Esophagus squamous epithelium (tissue), 5 donors: ENCODE measurements at regions not wholly inside any gene's neighbourhood (a gene's known extent, or its start where the extent isn't known, plus 50 kb on each side); places are given as distances from the start of the nearest gene placed in this dataset.

Experiments
- DNase-seq: peaks from one replicate; lab custom pipeline; 2025; lab: John Stamatoyannopoulos, UW
- H3K27ac ChIP-seq, 4 donors: fragments of 200-600 bp; sonication (generic); one replicate each; pipeline ENCODE4 v1.5.1; 2016 to 2019; ENCODE audit warnings: mild to moderate bottlenecking in 1 of 4
- H3K27me3 ChIP-seq, 4 donors: fragments of 200-600 bp; sonication (generic); 1 replicate in 3 of 4; 2 replicates in 1 of 4; pipeline versions ENCODE4 v1.5.1 to v1.6.0; 2017 to 2021; ENCODE audit warnings: antibody characterized with exemption in 1 of 4
- H3K36me3 ChIP-seq, 3 donors: fragments of 200-600 bp; sonication (generic); one replicate each; pipeline ENCODE4 v1.5.1; 2016 to 2019
- H3K4me1 ChIP-seq, 3 donors: fragments of 200-600 bp; sonication (generic); one replicate each; pipeline ENCODE4 v1.5.1; 2017 to 2019
- H3K4me3 ChIP-seq, 4 donors: fragments of 200-600 bp; sonication (generic); 1 replicate in 3 of 4; 2 replicates in 1 of 4; pipeline ENCODE4 v1.5.1; 2016 to 2019; ENCODE audit warnings: mild to moderate bottlenecking in 2 of 4, moderate library complexity in 1 of 4
- H3K9me3 ChIP-seq, 3 donors: fragments of 200-600 bp; sonication (generic); one replicate each; pipeline ENCODE4 v1.5.1; 2016 to 2019
- POLR2A ChIP-seq, 4 donors: fragments of 450-650 bp; IDR thresholded peaks; one replicate each; pipeline ENCODE4 v1.6.1; 2017; ENCODE audit warnings: antibody characterized with exemption in 4 of 4, mild to moderate bottlenecking in 4 of 4, moderate library complexity in 3 of 4
- WGBS, 2 donors: methylation state at CpG; one replicate each; pipeline ENCODE4 v1.1.5; 2018; 5-methylcytosine and 5-hydroxymethylcytosine counted together
- intact Hi-C: fragments of 100-400 bp; cut with DNase I; formaldehyde crosslinking; loops from one replicate; pipeline ENCODE4 v1.15.0; 2022
- TF ChIP-seq, protein P1 (sequence below), 6 experiments: fragments of 450-650 bp in 4 of 6; fragments of 200-600 bp in 2 of 6; sonication (generic) in 2 of 6; IDR thresholded peaks; one replicate each; pipeline ENCODE4 v1.5.1; 2016 to 2019; ENCODE audit warnings: antibody characterized with exemption in 6 of 6, mild to moderate bottlenecking in 4 of 6, moderate library complexity in 4 of 6
- donor health status: DM: yes; HTN: yes; CAD: no.

- DNase-seq = no peak
- Histone ChIP-seq H3K9me3 (peaks cover 0 to 40% (median 15%) of the 10 kb centered on the region in 3 donors), H3K4me3 (no peak overlapping the region), H3K27me3 (no peaks in the 10 kb centered on the region), H3K27ac (no peak overlapping the region), H3K4me1 (no peaks in the 10 kb centered on the region), H3K36me3 (no peaks in the 10 kb centered on the region)
- intact Hi-C loops = no loop called here
- WGBS, 2 donors = 65 to 69% methylated on average over 10 to 11 of the region's 14 CpGs
- TF ChIP-seq POLR2A (IDR thresholded peaks at IDR 0.05) = no peak
- TF ChIP-seq, protein P1, sequence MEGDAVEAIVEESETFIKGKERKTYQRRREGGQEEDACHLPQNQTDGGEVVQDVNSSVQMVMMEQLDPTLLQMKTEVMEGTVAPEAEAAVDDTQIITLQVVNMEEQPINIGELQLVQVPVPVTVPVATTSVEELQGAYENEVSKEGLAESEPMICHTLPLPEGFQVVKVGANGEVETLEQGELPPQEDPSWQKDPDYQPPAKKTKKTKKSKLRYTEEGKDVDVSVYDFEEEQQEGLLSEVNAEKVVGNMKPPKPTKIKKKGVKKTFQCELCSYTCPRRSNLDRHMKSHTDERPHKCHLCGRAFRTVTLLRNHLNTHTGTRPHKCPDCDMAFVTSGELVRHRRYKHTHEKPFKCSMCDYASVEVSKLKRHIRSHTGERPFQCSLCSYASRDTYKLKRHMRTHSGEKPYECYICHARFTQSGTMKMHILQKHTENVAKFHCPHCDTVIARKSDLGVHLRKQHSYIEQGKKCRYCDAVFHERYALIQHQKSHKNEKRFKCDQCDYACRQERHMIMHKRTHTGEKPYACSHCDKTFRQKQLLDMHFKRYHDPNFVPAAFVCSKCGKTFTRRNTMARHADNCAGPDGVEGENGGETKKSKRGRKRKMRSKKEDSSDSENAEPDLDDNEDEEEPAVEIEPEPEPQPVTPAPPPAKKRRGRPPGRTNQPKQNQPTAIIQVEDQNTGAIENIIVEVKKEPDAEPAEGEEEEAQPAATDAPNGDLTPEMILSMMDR (IDR thresholded peaks at IDR 0.05) = no peak
Measured at GRCh38 chr19:28606269-28607032, 606.5 kb downstream of the UQCRFS1 start.

- 78 to 81% methylated on average over 8 of the region's 8 CpGs for WGBS, 2 donors
- Histone ChIP-seq H3K27ac (no peak overlapping the region), H3K36me3 (no peaks in the 10 kb centered on the region), H3K4me1 (no peaks in the 10 kb centered on the region), H3K9me3 (peaks cover 0 to 35% (median 15%) of the 10 kb centered on the region in 3 donors), H3K27me3 (no peaks in the 10 kb centered on the region), H3K4me3 (no peak overlapping the region)
- DNase-seq = no peak
- intact Hi-C loops = no loop called here
- TF ChIP-seq, protein P1 (IDR thresholded peaks at IDR 0.05) = no peak
- TF ChIP-seq POLR2A (IDR thresholded peaks at IDR 0.05) = no peak
Measured at GRCh38 chr19:28605501-28606268, 607.3 kb downstream of the UQCRFS1 start.

- Histone ChIP-seq H3K27me3 (no peaks in the 10 kb centered on the region), H3K4me1 (no peaks in the 10 kb centered on the region), H3K4me3 (no peak overlapping the region), H3K27ac (no peak overlapping the region), H3K9me3 (peaks cover 0 to 35% (median 8%) of the 10 kb centered on the region in 3 donors), H3K36me3 (no peaks in the 10 kb centered on the region)
- intact Hi-C loops = no loop called here
- no peak for DNase-seq
- WGBS, 2 donors = 79 to 95% methylated on average over 2 of the region's 2 CpGs
- TF ChIP-seq, protein P1 (IDR thresholded peaks at IDR 0.05) = no peak
- no peak for TF ChIP-seq POLR2A (IDR thresholded peaks at IDR 0.05)
Measured at GRCh38 chr19:28603453-28603852, 609.5 kb downstream of the UQCRFS1 start.

DNA sequence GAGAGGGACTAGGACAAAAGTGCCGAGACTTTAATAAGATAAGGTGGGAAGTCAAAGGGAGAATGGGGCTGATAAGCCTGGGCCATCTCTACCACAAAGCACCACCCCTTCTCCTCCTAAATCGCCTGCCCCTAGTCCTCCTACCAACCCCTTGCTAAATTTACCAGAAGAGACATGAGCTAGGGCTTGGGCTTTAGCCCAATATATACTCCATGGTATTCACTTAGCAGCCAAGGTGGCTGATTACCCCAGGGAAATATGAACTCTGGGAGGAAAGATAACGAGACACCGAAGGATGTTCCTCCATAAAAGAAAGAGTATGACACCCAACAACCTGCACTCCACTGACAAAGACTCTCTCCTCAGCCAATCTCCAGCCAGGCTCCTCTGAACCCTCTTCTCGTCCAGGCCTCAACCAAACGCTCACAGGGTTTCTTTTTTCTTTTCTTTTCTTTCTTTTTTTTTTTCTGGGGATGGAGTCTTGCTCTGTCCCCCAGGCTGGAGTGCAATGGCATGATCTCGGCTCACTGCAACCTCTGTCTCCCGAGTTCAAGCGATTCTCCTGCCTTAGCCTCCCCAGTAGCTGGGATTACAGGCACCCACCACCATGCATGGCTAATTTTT, 610.2 kb downstream of the UQCRFS1 start:
- Histone ChIP-seq H3K27me3 (no peaks in the 10 kb centered on the region), H3K4me3 (no peak overlapping the region), H3K4me1 (no peaks in the 10 kb centered on the region), H3K36me3 (no peaks in the 10 kb centered on the region), H3K9me3 (peaks cover 0 to 36% (median 8%) of the 10 kb centered on the region in 3 donors), H3K27ac (no peak overlapping the region)
- DNase-seq = no peak
- WGBS, 2 donors = 73 to 77% methylated on average over 7 to 9 of the region's 9 CpGs
- TF ChIP-seq, protein P1 (IDR thresholded peaks at IDR 0.05) = no peak
- TF ChIP-seq POLR2A (IDR thresholded peaks at IDR 0.05) = no peak
- intact Hi-C loops = no loop called here
